ENCODE measurements at regions not wholly inside any gene's neighbourhood (a gene's known extent, or its start where the extent isn't known, plus 50 kb on each side); places are given as distances from the start of the nearest gene placed in this dataset.
A peak's percentile ranks its signal among the peaks of the same experiment; 100 is the strongest.

GRCh38 chr13:71967990-71968389, 101.0 kb upstream of the DACH1 start:
- peak; percentile 36 for DNase-seq (ENCODE audit: low spot score)

GRCh38 chr13:71964491-71965100, 97.6 kb upstream of the DACH1 start:
- no peak for DNase-seq (ENCODE audit: low spot score)

GRCh38 chr13:71962735-71963134, 95.7 kb upstream of the DACH1 start:
- no peak for DNase-seq (ENCODE audit: low spot score)

GRCh38 chr13:71962126-71962525, 95.1 kb upstream of the DACH1 start:
- DNase-seq (ENCODE audit: low spot score): no peak

- DNase-seq (ENCODE audit: low spot score): no peak
These were observed 82.4 kb upstream of the DACH1 start for GRCh38 chr13:71949441-71949840.

GRCh38 chr13:71939186-71939585, 72.2 kb upstream of the DACH1 start:
- DNase-seq (ENCODE audit: low spot score): no peak

- DNase-seq (ENCODE audit: low spot score): no peak
These were observed 68.3 kb upstream of the DACH1 start for GRCh38 chr13:71935166-71935840.

- no peak for DNase-seq (ENCODE audit: low spot score)
These were observed 57.9 kb upstream of the DACH1 start for GRCh38 chr13:71924931-71925330.

- DNase-seq (ENCODE audit: low spot score): no peak
These were observed 55.2 kb upstream of the DACH1 start for GRCh38 chr13:71922194-71922593.

Data from iPS-NIHi11 (cell line).